Right renal pelvis (tissue), 4 donors: ENCODE measurements at regions not wholly inside any gene's neighbourhood (a gene's known extent, or its start where the extent isn't known, plus 50 kb on each side); places are given as distances from the start of the nearest gene placed in this dataset.
"Not testable (repeated sequence)": the region's sequence is repeated elsewhere in the genome, so short reads cannot be mapped to it uniquely, and the experiment has no call there.

Source experiments
- DNase-seq, 4 donors: peaks; one replicate each; pipeline ENCODE4 v3.0.0-alpha.2; 2013; ENCODE audit warnings: low read depth in 4 of 4, low spot score in 3 of 4, missing footprints in 1 of 4

- DNase-seq: not testable (repeated sequence)
Measured at GRCh38 chr7:94808673-94809072, 98.7 kb upstream of the PPP1R9A start.

- DNase-seq: no peak
Measured at GRCh38 chr7:94810496-94810895, 96.9 kb upstream of the PPP1R9A start.

DNA sequence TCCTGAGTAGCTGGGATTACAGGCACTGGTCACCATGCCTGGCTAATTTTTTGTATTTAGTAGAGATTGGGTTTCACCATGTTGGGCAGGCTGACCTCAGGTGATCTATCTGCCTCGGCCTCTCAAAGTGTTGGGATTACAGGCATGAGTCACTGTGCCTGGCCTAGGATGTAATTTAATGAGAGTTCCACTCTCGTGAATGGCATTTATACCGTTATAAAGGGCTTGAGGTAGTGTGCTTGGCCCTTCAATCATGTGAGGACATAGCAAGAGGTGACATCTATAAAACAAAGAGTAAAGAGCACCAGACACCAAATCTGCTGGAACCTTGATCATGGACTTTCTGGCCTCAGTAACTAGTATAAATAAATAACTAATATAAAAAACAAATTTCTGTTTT lies 93.5 kb upstream of the PPP1R9A start:
- no peak for DNase-seq

GRCh38 chr7:94823947-94824346 lies 83.4 kb upstream of the PPP1R9A start:
- DNase-seq: no peak

GRCh38 chr7:94829987-94830386 lies 77.4 kb upstream of the PPP1R9A start:
- no peak for DNase-seq

DNA sequence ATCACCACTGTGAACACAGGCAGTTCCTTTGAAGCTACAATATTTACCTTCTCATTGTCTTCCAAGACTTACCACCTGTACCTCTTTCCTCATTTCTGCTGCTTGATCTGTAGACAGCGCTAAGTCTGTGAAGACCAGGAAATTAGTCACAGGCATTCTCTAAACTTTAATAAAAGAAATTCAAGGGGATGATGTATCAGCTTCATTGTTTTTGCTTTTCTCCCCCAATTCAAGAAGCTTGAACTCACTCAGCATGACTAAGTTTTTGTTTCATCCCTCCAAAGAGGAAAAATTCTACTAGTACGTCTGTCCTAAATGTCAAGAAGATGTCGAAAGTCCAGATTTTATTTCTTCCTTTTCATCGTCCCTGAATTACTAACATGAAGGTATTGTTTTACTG lies 75.3 kb upstream of the PPP1R9A start:
- DNase-seq: no peak

DNA sequence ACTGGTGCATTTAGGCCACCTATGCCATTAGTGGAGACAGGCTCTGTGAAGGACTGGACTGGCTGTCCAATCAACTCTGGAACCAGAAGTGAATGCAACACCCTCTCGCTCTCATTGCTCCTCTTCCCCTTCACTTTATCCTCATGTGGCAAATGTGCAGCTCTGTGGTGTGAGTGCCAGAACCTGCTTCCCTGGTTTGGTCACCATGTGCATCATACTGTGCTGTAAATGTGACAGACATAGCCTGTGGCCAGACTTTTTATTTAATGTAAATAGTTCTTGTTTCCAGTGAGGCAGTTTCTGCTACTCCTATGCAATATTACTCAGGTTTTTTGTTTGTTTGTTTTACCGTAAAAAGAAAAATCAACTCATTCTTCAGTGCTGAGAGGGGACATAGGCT lies 73.0 kb upstream of the PPP1R9A start:
- DNase-seq: no peak

GRCh38 chr7:94838717-94839116 lies 68.7 kb upstream of the PPP1R9A start:
- no peak for DNase-seq

- no peak for DNase-seq
Measured at GRCh38 chr7:94843553-94843952, 63.8 kb upstream of the PPP1R9A start.

GRCh38 chr7:94848531-94848930 lies 58.9 kb upstream of the PPP1R9A start:
- DNase-seq: no peak

DNA sequence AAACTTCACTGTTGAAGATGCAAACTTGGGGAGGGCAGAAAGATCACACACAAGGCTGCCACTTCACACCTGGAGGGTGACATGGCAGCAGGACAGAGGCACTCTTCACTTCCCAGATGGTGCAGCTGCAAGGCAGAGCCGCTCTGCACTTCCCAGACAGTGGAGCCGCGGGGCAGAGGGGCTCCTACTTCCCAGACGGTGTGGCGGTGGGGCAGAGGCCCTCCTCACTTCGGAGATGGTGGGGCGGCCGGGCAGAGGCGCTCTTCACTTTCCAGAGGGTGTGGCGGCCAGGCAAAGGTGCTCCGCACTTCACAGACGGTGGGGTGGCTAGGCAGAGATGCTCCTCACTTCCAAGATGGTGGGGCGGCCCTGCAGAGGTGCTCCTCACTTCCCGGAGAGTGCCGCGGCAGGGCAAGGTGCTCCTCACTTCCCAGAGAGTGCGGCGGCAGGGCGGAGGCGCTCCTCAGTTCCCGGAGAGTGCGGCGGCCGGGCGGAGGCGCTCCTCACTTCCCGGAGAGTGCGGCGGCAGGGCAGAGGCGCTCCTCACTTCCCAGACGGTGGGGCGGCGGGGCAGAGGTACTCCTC lies 58.3 kb upstream of the PPP1R9A start:
- DNase-seq: no peak

- DNase-seq: no peak
Measured at GRCh38 chr7:94849636-94850208, 57.7 kb upstream of the PPP1R9A start.

GRCh38 chr7:94855589-94855988 lies 51.8 kb upstream of the PPP1R9A start:
- no peak for DNase-seq

DNA sequence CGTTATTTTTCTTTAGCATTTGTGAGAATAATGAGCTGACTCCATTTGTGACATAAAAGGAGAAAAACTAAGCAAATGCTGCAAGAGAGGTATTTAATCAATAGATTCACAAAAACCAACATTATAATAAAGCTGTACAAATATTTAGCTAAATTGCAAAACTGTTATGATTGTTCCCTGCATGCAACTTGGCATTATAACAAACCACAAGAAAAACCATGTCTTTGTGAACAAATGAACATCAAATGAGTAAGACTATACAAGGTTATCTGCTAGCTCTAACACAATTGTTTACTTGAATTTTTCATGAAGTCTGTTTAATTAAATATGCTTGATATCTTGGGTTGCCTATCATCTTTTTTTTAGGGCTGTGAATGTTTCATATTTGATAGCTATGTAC lies 50.8 kb upstream of the PPP1R9A start:
- DNase-seq: no peak
